HPDE6-E6E7 (cell line): ENCODE measurements at regions not wholly inside any gene's neighbourhood (a gene's known extent, or its start where the extent isn't known, plus 50 kb on each side); places are given as distances from the start of the nearest gene placed in this dataset.
"Not testable (repeated sequence)": the region's sequence is repeated elsewhere in the genome, so short reads cannot be mapped to it uniquely, and the experiment has no call there.

ENCODE experiments used
- DNase-seq: peaks from one replicate; pipeline ENCODE4 v3.0.0; 2011; ENCODE audit warnings: missing footprints; ENCODE audit errors: extremely low spot score

GRCh38 chr2:139585101-139585500 is 804.9 kb upstream of the NXPH2 start:
- no peak for DNase-seq

GRCh38 chr2:139574371-139574770 is 794.2 kb upstream of the NXPH2 start:
- DNase-seq: no peak

- no peak for DNase-seq
Measured at GRCh38 chr2:139556789-139557188, 776.6 kb upstream of the NXPH2 start.

DNA sequence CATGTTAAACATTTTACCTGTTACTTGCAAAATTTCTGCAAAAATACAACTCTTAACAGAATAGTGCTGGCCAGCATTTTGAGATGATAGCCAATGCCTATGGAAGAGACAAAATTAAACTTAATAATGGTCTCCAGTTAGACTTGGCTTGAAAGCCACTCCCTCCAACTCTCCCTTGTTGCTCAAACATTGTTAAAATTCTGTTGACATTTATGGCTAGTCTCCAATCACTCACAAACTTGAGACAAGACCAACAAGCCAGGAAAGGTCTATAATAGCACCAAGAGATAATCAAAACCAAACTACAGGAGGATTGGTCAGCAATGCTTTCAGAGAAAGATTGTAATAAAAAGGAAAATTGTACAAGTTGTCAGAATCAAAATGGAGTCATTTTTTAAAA is 770.7 kb upstream of the NXPH2 start:
- DNase-seq: no peak

DNA sequence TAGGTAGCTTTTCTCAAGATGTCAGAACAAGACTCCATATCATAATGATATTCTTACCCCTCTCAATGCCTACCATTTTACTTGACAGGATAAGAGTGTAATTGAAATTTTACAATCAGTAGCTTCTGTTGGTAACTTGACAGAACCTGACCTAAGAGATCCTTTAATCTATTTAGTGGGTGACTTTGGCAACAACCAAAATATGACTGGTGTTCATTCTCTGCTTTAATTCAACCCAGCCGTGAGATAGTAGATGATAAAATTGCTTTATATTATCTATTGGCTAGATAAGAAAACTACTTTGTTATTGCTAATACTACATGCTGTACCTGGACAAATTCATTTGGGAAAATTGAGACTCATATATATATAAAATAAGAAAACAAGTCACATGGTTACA is 770.2 kb upstream of the NXPH2 start:
- no peak for DNase-seq

DNA sequence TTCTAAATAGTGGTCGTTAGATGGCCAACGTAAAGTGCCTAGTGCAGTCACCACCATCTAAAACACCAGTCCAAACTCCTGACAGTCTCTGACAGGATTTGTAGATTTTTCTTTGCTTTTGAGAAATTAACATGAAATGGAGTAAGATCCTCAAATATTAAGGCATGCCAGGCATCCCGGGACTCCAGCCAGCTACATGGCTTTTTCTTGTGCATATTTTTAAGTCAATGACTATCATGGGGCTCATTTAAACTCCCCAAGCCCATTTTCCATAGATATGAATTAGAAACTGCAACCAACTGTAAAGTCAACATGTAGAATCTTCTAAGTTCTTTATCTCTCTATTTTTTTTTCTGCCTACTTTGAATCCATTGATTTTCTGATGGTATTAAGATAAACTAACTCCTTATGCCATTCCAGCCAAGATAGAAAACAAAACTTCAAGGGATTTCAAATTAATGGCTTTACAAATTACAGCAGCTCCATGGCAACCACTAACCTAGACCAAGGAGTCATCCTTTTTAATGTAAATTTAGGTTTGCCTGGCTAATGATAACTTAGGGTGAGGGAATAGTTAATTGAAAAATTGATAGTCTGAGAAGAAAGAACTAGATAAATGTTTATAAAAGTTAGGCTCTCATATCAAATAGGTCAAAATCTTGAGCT is 764.1 kb upstream of the NXPH2 start:
- DNase-seq: no peak

GRCh38 chr2:139538332-139539020 is 758.3 kb upstream of the NXPH2 start:
- not testable (repeated sequence) for DNase-seq

DNA sequence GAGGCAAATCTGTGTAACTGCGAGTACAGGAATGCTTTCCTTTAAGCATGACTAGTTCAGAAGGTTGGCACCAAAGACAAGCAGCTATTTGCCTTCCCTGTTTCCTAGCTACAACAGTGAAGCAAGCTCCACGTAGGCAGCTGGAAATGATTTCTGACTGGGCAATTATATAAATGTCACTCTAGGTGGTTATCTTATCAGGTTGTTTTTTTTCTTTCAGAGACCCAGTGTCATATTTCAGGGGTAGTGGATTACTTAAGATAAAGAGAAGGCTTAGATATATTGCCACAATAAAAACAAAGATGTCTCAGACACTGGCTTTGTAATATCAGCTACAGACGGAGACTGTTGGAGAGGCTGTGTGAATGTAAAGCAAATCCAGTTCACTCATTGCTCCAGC is 748.9 kb upstream of the NXPH2 start:
- no peak for DNase-seq

DNA sequence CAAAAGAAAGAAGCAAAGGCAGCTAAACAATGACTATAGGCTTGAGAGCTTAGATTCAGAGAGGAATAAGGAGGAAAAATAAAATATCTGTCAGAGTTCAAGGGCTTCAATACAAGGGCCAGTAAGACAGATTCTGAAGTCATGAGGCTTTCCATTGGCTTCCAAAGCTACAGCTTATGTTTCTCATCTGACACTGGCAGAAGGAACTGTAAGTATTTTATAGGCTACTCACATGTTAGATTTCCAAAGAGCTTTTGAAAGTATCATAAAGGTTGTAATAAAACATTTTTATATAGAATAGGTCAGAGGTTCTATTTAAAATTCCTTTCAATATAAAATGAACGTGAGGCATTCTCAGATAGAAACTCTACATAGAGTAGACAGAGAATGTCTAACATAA is 746.6 kb upstream of the NXPH2 start:
- no peak for DNase-seq

- DNase-seq: no peak
Measured at GRCh38 chr2:139518321-139518720, 738.1 kb upstream of the NXPH2 start.

DNA sequence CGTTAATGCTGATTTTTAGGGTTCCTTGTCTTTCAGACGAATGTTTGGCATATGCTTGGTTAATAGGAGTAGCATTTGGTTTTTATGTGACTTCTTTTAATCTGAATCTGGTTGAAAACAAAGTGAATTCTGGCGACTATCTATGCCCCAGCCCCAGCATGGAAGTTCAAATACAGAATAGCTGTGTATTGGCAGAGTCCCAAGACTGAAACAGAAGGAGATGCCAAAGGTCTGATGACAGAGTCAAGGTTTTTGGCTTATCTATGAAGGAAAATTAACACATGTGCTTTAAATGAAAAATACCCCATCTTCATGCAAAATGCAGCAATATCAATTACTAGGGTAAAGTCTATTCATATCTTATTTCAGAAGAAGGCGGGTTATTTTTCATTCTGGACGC is 734.8 kb upstream of the NXPH2 start:
- DNase-seq: no peak

DNA sequence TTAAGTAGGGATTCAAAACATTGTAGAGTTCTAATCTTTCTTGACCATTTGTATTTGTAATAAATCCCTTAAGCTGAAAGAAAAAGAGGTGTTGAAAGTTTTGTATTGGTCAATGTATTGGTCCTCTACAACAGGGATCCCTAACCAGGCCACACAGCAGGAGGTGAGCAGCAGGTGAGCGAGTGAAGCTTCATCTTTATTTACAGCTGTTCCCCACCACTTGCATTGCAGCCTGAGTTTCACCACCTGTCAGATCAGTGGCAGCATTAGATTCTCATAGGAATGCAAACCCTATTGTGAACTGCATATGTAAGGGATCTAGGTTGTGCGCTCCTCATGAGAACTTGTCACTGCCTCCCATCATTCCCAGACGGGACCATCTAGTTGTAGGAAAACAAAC is 715.7 kb upstream of the NXPH2 start:
- no peak for DNase-seq

GRCh38 chr2:139492131-139492680 is 712.0 kb upstream of the NXPH2 start:
- DNase-seq: no peak

DNA sequence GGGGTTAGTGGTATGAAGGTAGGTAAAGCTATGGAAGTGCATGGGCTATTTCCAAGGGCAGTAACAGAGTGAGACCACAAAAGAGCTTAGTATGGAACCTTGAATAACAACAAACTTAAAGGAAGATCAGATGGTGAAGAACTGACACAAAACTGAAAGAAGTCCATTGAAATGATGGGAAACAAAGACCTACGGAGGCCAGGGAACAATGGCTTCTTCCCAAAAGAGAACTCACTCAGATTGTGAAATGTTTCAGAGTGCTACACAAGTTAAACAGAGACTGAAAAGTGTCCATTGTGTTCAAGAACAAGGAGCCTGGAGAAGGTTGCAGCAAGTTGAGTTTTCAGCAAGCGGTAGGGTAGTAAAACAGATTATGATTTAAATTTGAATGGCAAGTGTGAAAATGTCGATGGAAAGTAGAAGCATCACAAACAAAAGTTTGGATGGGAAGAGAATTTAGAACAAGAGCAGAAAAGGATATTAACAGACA is 700.0 kb upstream of the NXPH2 start:
- DNase-seq: no peak

DNA sequence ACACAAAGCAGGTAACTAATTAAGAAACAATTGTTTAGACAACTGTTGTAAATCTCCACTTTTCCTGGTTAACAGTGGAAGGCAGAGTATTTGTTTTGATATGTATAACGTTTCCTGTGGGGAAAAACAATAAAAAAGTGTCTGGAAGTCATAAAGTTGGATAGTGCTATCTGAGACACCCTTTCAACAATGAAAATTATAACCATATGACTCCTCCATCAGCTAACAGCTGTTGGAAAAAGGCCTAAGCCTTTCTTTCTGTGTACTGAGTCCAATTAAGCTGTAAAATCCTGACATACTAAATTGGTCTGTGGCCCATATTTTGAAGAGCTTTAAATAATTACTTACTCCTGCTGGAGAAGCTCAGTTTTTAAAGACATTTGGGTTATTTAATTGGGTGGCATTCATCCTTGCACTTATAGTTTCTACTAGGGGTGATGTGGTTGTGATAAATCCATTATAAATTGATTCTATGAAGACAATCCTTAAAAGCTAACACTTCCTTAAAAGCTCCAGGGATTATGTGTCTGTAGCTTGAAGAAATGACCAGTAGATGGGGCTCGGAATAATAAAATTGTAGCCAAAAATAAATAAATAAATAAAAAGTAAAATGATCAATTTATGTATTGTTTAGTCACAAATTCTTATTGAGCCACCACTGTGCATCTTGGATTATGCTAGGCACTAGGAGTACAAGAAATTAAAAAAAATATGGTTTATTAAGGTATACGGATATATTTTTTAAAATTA is 698.1 kb upstream of the NXPH2 start:
- DNase-seq: no peak

GRCh38 chr2:139477618-139478017 is 697.4 kb upstream of the NXPH2 start:
- no peak for DNase-seq

DNA sequence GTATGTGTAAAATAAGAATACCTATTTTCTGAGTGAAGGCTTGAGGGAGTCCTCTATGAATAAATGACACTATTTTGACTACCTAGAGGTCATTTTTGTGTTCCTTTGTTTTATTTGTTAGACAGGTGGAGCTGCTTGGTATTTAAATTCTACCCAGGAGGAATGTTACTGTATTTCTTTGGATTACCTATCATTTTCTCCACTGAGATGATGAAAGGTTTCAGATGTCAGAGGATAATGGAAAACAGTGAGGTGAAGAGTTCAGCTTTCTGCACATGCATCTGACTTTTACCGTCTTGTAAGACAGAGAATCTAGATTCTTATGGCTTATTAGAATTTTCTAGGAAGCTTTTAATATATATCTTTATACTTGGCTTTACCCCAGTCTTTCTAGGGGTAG is 689.8 kb upstream of the NXPH2 start:
- DNase-seq: no peak

DNA sequence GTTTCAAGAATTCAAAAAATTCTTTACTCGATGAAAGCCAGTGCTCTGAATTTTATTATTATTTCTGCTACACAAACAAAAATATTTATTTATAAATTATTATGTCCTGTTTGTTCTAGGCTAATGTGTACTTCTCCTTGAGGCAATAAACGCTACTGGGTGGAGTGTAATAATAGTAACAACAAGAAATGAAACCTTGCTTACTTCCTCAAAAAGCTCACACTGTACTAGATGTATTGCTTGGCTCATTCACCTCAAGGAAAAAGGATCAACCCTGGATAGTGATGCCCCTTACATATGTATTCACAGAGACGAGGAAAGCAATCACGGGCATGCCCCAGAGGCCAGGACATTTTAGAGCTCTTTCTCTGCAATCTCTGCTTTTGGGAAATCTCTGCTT is 685.6 kb upstream of the NXPH2 start:
- no peak for DNase-seq

- no peak for DNase-seq
Measured at GRCh38 chr2:139457873-139458272, 677.7 kb upstream of the NXPH2 start.

- no peak for DNase-seq
Measured at GRCh38 chr2:139454251-139454650, 674.1 kb upstream of the NXPH2 start.

DNA sequence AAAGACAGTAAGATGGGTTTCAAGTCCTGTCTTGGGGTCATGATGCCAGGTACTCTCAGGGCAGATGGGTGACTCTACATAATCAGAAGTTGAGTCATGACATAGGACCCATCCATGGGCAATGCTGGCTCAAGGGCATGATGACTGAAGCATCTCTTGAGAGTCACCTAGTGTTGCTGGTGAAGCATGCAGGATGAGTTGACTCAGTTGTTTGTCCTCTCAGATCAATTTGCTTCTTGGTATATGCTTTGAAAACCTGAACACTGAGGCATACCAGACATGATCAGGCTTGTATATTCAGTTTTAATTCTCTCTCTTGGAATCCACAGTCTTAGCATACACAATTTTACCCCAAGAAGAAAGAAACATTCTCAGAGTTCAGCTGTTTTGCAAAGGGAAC is 658.9 kb upstream of the NXPH2 start:
- no peak for DNase-seq

DNA sequence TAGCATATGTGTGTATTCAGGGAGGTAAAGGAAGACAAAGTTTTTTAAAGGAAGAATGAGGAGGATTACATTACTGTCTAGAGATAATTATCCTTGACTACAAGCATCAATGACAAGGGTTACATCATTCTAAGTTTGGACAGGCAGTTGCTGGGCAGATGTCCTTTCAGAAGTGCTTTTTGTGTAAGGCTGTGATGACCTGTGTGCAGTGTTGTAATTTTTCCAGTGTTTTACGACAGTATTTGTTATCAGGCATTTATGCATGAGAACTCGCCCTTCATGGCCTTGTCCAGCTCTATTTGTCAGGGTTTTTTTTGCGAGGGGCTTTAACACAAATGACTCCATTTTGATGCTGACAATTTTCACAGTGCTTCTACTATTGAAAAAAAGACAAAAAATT is 658.3 kb upstream of the NXPH2 start:
- DNase-seq: no peak

DNA sequence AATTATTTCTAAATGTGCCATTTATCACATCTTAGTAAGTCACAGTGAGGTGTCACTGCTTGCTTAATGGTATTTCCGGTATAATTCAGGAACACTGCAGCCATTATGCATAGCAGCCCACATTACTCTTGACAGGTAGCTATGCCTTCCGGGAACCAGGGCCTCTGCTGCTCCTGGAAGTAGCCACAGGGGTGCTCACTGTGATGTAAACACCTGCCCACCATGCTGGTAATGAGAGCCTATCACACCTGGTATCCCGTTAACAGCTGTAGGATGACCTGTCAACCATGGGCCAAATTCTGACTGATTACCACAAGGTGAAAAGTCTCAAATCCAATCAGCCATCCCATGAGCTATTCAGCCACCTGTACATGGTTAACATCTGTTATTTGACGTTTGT is 647.0 kb upstream of the NXPH2 start:
- no peak for DNase-seq
